ENCODE measurements at regions not wholly inside any gene's neighbourhood (a gene's known extent, or its start where the extent isn't known, plus 50 kb on each side); places are given as distances from the start of the nearest gene placed in this dataset.
A peak's percentile ranks its signal among the peaks of the same experiment; 100 is the strongest.

DNA sequence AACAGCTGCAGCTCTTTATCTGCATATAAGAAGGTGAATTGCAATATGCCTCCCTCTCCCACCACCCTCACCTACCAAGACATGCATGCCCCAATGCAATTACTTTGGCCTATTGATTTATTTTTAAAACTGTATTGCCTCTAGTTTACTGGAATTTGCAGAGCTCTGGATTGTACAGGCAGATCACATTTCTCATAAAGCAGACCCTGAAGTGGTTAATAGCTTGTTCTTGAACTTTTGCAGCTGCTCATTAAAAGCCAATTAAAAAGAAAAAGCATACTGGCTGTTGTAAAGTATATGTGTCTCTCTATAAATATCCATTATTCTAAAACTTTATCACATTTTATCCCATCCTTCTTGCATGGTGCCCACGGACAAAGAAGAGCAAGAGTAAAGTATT lies 221.5 kb upstream of the TOPAZ1 start:
- no peak for DNase-seq (ENCODE audit: low read depth)
- in situ Hi-C loops (cut with HindIII; ENCODE audit: low pct_unique_long_range_greater_than_20kb, low sequenced_read_pairs), result no loop called here

DNA sequence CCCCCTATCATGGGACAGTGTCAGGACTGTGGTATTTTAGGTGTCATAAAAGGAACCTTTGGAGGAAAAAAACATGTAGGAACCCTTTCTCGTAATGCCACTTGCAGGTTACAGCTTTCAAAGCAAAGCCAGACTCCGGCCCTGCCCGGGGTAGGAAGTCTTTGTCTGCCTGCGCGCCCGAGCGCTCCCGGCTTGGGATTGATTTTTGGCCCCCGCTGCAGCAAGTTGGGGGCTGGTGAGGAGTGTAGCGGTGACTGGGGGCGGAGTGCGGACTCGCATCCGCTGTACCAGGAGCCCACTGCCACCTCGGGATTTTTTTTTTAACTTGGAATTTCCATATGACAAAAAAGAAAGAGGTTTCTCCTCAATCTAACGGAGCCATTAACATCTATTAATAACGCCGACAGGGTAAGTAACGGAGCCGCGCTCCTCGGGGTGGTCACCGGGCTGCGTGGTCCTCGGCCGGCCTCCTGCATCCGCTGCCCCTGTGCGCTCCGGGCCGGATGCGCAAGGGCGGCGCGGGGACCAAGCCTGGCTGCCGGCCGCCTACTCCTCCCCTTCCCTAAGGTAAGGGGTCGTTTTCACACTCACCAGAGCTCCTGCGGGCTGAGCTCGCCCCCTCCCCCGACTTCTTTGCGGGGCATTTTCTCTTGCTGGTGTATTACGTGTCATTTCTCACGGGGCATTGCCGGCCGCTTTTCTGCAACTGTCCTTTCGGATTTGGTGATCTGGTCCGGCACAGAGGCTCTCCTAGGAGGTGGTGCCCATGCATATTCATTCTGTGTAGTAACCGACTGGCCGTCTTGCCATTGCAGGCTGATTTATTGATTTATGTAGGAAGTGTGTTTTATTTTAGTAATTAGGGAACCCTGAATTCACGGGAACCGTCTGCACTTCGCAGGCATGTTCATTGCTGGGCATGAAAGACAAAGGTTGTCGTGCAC lies 219.8 kb upstream of the TOPAZ1 start:
- in situ Hi-C loops (cut with HindIII; ENCODE audit: low pct_unique_long_range_greater_than_20kb, low sequenced_read_pairs), result no loop called here
- DNase-seq (ENCODE audit: low read depth), result no peak

DNA sequence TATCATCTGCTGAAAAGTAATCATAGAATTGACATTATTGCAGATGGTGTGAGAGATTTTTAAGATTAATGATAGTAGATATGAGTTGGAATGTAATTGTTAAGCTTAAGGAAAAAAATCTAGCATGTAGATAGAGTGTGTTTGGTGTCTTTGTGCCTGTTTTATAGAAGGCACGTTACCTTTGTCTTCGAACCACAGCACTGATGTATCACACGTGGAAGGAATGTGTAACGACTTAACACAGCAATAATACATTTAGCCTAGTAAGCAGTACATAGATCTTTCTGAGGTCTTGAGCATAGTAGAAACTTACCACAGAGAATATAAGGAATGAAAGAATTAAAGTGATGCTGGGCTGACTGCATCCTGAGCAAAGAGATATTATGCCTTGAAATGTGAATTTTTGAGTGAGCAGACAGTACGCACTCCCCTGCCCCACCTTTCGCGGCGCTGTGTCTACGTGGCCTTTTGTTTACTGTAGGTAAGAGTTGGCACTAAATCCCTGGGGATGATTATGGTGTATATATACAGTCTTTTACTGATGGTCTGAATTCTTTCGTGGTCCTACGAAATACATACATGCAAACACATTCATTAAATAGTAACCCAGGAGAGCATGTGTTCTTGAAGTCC lies 217.6 kb upstream of the TOPAZ1 start:
- in situ Hi-C loops (cut with HindIII; ENCODE audit: low pct_unique_long_range_greater_than_20kb, low sequenced_read_pairs), result no loop called here
- DNase-seq (ENCODE audit: low read depth), result no peak

DNA sequence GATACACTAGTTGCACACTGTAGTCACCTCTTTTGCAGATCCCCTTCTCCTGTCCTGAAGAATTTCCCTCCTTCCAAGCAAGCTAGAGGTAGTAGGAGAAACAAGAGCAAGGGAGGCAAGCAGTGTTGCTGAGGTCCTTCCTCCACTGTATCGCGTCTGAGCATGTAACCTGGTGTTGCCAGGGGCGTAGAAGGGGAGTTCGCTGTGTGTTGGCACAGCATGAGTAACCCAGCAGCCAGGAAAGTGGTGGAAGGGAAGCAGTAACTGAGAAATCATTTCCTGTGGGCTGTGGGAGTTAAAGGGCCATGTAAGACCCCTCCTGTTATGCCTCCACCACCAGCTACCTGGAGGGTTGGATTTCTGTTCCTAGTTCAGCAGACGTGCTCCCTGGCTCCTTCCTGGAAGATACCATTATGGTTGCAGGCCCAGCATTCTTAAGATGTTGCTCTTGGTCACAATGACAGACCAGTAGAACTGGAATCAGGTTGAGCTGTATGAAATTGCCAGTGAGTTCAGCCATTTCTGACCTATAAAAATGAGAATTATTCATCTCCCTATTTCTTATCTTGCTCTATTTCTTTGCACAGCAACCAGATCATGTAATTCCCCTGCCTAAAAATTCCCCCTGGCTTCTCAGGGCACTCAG lies 215.3 kb upstream of the TOPAZ1 start:
- DNase-seq (ENCODE audit: low read depth), result no peak
- in situ Hi-C loops (cut with HindIII; ENCODE audit: low pct_unique_long_range_greater_than_20kb, low sequenced_read_pairs), result no loop called here

DNA sequence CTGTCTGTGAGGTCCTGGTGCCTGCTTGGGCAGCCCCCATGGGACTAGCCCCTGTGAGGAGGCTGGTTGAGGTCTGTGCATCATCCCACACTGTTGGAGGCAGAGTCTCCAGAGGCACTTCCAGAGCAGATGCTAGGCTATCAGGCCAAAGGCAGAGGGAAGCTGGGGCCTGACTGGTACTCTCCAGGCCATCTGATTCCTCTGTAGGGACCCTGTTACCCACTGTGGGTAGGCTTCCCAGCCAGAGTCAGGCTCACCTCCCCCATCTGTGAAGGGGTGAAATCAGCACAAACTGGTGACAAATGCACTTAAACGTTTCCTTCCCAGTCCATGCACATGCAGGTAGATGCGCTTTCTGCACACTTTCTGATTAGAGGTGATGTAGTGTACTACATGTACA lies 212.6 kb upstream of the TOPAZ1 start:
- DNase-seq (ENCODE audit: low read depth), result no peak
- in situ Hi-C loops (cut with HindIII; ENCODE audit: low pct_unique_long_range_greater_than_20kb, low sequenced_read_pairs), result no loop called here

DNA sequence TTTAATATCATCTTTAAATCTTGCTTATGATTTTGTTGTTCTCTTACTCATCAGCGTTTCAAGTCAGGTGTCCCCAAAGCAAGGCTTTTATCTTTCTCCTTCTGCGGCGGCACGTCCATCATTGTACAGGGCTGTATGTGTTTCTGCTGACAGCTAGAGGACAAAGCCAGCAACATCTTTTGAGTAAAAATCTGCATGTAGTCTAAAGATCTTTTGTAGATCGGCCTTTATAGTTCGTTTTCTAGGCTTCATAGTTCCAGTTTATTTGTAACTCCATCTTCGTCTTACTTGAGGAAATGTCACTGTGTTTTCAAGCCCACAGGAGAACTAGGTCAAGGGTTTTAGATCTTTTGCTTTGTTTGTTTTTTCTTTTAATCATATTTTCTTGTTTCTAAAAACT lies 211.4 kb upstream of the TOPAZ1 start:
- in situ Hi-C loops (cut with HindIII; ENCODE audit: low pct_unique_long_range_greater_than_20kb, low sequenced_read_pairs), result no loop called here

DNA sequence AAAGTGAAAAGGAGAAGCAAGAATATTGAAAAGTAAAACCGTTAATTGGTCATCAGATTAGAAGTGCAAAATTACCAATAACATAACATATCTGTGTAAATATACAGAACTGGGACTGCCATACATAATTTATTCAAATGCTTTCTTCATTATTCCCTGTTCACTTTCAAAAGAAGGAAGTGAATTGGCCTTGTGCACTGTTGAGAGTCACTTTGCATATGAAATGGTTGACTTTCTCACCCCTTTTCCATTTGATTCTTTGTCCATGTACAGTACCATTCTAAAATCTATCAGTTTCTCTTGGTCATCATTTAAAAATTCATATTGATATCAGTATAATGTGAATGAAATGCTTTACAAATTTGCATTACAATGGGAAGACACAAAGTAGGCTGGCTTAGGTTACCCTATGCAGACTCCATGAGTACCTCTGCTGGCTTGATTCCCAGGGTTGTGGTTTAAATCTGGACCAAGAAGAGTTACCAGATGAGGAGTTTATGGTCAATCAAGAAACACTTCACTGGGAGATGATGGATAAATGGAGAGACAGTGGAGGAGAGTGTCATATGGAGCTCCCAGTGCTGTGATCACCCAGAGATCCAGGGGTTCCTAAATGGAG lies 210.9 kb upstream of the TOPAZ1 start:
- no peak for DNase-seq (ENCODE audit: low read depth)
- in situ Hi-C loops (cut with HindIII; ENCODE audit: low pct_unique_long_range_greater_than_20kb, low sequenced_read_pairs), result no loop called here

More for the DNA sequence above, 211.4 kb upstream of the TOPAZ1 start:
- no peak for DNase-seq (ENCODE audit: low read depth)

DNA sequence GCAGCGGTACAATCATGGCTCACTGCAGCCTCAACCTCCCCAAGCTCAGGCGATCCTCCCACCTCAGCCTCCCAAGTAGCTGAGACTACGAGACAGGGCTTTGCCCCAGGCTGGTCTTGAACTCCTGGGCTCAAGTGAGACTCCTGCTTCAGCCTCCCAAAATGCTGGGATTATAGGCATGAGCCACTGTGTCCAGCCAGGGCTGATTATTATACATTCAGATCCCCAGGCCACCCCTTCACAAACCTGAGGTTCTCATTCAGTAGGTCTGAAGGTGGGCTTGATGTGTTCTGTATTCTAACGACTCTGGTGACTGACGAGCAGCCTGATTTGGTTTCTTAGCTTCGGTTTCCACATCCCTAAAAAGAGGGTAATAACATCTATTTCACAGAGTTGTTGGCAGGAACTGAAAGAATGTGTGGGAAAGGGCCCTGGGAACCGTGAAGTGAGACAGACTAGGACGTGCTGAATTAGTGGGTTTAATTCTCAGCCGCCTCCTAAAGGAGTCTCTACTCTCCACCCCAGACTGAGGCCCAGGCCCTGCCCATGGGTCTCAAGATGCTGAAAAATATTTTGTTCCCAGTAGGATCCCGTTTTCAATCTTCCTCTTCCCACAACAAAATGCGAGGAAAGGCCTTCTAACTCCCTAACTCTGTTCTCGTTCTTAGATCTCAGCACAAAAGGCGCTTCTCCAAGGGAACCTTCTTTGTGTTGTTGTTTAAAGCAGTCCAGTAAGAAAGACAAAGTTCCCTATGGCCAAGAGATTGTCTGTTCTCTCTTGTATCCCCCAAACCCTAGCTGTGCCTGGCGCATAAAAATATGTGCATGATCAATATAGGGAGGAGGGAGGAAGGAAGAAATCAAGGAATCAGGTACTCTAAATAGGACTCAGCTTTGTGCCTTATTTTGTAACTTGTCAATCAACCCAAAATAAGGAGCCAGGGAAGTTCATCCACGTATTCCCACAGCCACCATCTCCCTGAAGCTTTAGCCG lies 210.0 kb upstream of the TOPAZ1 start:
- DNase-seq (ENCODE audit: low read depth), result no peak
- in situ Hi-C loops (cut with HindIII; ENCODE audit: low pct_unique_long_range_greater_than_20kb, low sequenced_read_pairs), result no loop called here

DNA sequence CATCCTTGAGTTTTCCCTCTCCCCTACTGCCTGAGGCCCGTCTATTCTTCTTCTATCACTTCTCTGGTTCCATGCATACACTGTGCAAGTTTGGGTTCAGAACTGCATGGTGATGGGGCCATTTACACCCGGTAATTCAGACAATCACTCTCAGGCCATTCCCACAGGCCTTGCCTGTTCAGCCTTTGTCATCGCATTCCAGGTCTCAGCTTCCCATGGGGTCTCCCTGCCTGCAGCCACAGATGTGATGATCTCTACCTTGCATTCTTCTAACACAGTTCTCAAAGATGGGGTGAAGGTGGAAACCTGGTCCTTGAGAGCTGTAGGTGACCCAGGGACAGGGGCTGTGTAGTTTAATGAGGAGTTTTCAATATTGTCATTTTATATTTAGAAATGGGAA lies 209.2 kb upstream of the TOPAZ1 start:
- DNase-seq (ENCODE audit: low read depth), result no peak
- in situ Hi-C loops (cut with HindIII; ENCODE audit: low pct_unique_long_range_greater_than_20kb, low sequenced_read_pairs), result no loop called here

DNA sequence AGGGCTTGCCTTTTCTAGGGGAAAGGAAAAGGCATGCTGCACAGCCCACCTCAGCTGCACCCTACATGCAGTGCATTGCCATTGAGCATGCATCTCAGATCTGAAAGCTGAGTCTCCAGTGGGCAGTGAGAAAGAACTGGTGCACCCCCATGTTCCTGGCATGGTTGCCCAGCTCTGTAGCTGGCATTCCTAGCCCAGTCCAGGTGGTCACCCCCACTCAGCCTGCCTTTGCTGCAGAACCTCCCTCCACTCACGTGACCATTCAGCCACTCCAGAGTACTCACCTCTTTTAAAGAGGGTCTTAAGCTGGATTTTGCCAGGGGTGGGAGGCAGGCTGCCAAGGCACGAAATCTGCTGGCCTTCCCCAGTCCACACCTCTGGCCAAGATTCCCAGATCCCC lies 208.6 kb upstream of the TOPAZ1 start:
- DNase-seq (ENCODE audit: low read depth), result no peak
- in situ Hi-C loops (cut with HindIII; ENCODE audit: low pct_unique_long_range_greater_than_20kb, low sequenced_read_pairs), result no loop called here

DNA sequence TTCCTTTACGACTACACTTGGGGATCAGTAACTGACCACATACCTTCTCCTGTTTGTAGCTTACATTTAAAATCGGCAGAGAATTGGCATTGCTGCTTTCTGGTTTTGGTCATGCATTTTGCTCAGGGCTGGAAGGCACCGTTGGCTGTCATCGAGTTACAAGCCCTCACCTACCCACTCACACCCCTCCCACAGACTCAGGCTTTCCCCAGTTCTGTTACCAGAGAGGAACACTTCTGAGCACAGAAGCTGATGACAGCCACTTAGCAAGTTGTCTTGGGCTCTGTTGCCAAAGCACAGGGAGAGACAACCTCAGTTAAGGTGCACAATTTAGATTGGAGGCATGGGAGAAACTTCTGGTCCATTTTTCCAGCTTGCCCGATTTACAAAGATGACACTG lies 204.8 kb upstream of the TOPAZ1 start:
- DNase-seq (ENCODE audit: low read depth), result no peak
- in situ Hi-C loops (cut with HindIII; ENCODE audit: low pct_unique_long_range_greater_than_20kb, low sequenced_read_pairs), result no loop called here

DNA sequence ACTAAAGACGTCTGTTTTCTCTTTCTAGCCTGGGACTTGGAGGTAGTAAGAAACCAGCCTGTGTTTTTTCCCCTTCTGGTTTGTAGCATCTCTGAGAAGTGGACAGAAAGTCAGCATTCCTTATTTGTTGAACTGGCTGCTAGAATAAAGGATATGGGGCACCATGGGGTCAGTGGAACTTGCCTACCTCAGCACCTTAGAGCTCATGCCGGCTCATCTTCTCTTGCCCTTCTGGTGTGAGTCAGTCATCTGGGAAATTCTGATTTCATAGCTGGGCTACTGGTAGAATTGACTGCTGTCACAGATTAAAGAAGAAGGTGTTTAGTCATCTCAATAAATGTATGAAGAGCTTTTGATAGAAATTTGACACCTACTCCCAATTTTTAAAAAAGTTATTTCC lies 202.7 kb upstream of the TOPAZ1 start:
- in situ Hi-C loops (cut with HindIII; ENCODE audit: low pct_unique_long_range_greater_than_20kb, low sequenced_read_pairs), result no loop called here

DNA sequence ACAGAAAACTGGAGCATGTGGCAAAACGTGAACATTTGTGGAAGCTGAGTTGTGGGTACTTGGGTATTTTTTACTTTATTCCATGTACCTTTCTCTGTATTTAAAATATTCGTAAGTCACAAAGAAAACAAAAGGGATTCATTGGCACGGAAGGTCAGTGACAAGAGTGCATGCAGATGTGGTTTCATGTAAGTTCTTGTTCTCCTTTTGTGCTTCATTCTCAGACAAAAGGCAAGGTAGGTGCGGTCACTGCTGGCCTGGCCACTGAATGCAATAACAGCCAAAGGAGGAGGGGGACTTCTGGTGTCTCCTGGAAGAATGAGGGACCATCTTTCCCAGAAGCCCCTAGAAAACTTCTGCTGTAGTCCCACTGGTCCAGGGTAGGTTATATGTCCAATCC lies 200.0 kb upstream of the TOPAZ1 start:
- in situ Hi-C loops (cut with HindIII; ENCODE audit: low pct_unique_long_range_greater_than_20kb, low sequenced_read_pairs), result no loop called here
- no peak for DNase-seq (ENCODE audit: low read depth)

More for the DNA sequence above, 202.7 kb upstream of the TOPAZ1 start:
- DNase-seq (ENCODE audit: low read depth), result no peak

DNA sequence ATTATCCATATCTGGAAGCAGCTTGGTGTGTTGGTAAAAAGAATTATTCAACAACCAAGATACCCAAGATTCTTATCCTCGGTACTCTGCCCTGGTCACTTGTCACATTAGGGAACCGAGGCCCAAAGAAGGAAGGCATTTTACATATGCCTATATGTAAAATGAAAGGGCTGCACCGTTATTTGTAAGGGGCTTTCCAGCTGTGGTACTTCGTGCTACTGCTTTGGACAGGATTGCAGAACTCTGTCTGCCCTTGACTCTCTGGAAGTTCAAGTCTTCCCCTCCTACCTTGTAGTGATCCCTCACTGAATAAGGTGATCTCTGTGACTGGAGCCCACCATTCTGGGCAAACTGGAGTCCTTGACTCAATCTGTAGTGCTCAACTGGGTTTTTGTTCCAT lies 198.9 kb upstream of the TOPAZ1 start:
- in situ Hi-C loops (cut with HindIII; ENCODE audit: low pct_unique_long_range_greater_than_20kb, low sequenced_read_pairs), result no loop called here
- no peak for DNase-seq (ENCODE audit: low read depth)

DNA sequence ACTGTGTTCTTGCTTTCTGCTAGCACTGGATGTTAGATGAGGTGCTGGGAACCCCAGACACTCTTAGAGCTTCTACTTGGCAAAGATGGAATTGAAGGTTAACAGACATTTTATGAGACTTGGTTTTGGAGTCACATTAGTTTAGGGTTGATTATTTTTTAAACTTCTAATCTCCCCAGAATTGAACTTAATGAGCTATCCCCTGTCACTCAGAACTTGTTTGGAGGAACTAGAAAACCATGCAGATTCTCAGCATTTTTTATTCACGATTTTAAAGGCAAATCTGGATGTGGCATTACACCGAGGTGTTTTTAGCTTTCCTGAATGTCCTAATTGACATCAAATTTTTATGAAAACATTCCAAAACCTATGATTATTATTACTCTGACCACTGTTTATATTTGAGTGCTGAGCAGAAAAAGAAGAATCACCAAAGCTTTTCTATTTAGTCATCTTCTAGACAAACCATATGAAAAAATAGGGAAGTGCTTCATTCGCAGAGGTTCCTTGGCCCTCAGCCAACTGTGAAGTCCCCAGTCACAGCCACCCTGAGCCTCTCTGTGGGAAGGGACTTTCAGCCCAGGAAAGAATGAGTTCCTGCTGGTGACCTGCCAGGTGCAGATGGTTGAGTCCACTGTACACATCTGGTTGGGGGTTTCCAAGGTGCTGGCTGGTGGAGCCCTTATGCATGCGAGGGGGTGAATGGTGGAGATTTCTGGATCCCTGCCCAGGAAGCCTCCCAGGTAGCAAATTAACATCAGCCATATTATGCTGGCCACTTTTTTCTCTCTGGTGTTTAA lies 196.0 kb upstream of the TOPAZ1 start:
- DNase-seq (ENCODE audit: low read depth), result peak; percentile 74
- in situ Hi-C loops (cut with HindIII; ENCODE audit: low pct_unique_long_range_greater_than_20kb, low sequenced_read_pairs), result no loop called here

DNA sequence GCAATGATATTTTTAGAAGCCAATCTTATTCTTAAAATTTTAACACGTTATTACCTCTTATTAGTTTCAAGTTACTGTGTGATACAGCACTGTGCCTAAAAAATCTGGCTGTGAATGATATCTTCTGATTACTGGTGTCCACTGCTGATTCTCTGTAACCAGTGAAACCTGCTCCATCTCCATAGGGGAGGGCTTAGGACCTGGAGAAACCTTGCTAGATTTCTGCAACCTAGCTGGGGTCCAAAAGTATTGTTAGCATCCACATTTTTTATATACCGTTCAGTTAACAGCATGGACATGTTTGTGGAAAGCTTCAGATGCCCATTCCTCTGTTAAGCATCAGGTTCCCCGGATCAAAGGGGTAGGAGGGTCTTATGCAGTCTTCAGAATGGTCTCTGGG lies 193.9 kb upstream of the TOPAZ1 start:
- DNase-seq (ENCODE audit: low read depth), result no peak
- in situ Hi-C loops (cut with HindIII; ENCODE audit: low pct_unique_long_range_greater_than_20kb, low sequenced_read_pairs), result no loop called here
